HG03280 (cell line): ENCODE measurements at regions not wholly inside any gene's neighbourhood (a gene's known extent, or its start where the extent isn't known, plus 50 kb on each side); places are given as distances from the start of the nearest gene placed in this dataset.

ENCODE experiments used
- ATAC-seq: cut with Tn5 transposase; IDR thresholded peaks from one replicate; pipeline ENCODE4 v1.9.1; 2021; ENCODE audit warnings: mild to moderate bottlenecking, moderate library complexity; ENCODE audit not compliant: unreplicated experiment

- ATAC-seq = no peak
These were observed 810.9 kb upstream of the TENM3 start for GRCh38 chr4:181432335-181432734.

- no peak for ATAC-seq
These were observed 805.3 kb upstream of the TENM3 start for GRCh38 chr4:181437895-181438294.

GRCh38 chr4:181438641-181439040 is 804.6 kb upstream of the TENM3 start:
- ATAC-seq = no peak

- no peak for ATAC-seq
These were observed 800.2 kb upstream of the TENM3 start for GRCh38 chr4:181443021-181443420.

GRCh38 chr4:181465826-181466225 is 777.4 kb upstream of the TENM3 start:
- no peak for ATAC-seq

GRCh38 chr4:181468451-181468850 is 774.8 kb upstream of the TENM3 start:
- ATAC-seq = no peak

- no peak for ATAC-seq
These were observed 772.9 kb upstream of the TENM3 start for GRCh38 chr4:181470306-181470705.

- ATAC-seq = no peak
These were observed 767.8 kb upstream of the TENM3 start for GRCh38 chr4:181475359-181475758.

- no peak for ATAC-seq
These were observed 767.3 kb upstream of the TENM3 start for GRCh38 chr4:181475781-181476507.

- ATAC-seq = no peak
These were observed 766.7 kb upstream of the TENM3 start for GRCh38 chr4:181476508-181476890.

- no peak for ATAC-seq
These were observed 765.6 kb upstream of the TENM3 start for GRCh38 chr4:181477591-181477990.

GRCh38 chr4:181478656-181479055 is 764.5 kb upstream of the TENM3 start:
- ATAC-seq = no peak

- no peak for ATAC-seq
These were observed 764.1 kb upstream of the TENM3 start for GRCh38 chr4:181479141-181479540.

GRCh38 chr4:181484396-181484795 is 758.8 kb upstream of the TENM3 start:
- ATAC-seq = no peak

GRCh38 chr4:181488926-181489325 is 754.3 kb upstream of the TENM3 start:
- ATAC-seq = no peak

GRCh38 chr4:181498148-181498547 is 745.1 kb upstream of the TENM3 start:
- ATAC-seq = no peak

GRCh38 chr4:181502611-181503010 is 740.6 kb upstream of the TENM3 start:
- ATAC-seq = no peak

- no peak for ATAC-seq
These were observed 739.4 kb upstream of the TENM3 start for GRCh38 chr4:181503687-181504390.

GRCh38 chr4:181504924-181505323 is 738.3 kb upstream of the TENM3 start:
- no peak for ATAC-seq

GRCh38 chr4:181507180-181507835 is 735.9 kb upstream of the TENM3 start:
- ATAC-seq = no peak

GRCh38 chr4:181507938-181508337 is 735.3 kb upstream of the TENM3 start:
- ATAC-seq = no peak

GRCh38 chr4:181508601-181509000 is 734.6 kb upstream of the TENM3 start:
- no peak for ATAC-seq
